ENCODE measurements at regions not wholly inside any gene's neighbourhood (a gene's known extent, or its start where the extent isn't known, plus 50 kb on each side); places are given as distances from the start of the nearest gene placed in this dataset.

- no peaks in the 10 kb centered on the region for H3K9me1 ChIP-seq (replicated peaks; ENCODE audit: control insufficient read depth, extremely low read depth, insufficient read depth, low read length)
- intact Hi-C loops (cut with micrococcal nuclease) = no loop called here
- no peaks in the 10 kb centered on the region for H3K9me3 ChIP-seq (replicated peaks; ENCODE audit: control insufficient read depth, insufficient read depth, low read length)
- H3K4me1 ChIP-seq (ENCODE audit: control insufficient read depth, extremely low read depth, insufficient read depth, low read length) = no peaks in the 10 kb centered on the region
- no peak overlapping the region for H3K9ac ChIP-seq (replicated peaks; ENCODE audit: extremely low read depth, insufficient read depth, low read length)
- POLR2A ChIA-PET = no interaction called here
- no TSS peak for BruUV-seq (replicated peaks)
- H3K27ac ChIP-seq (ENCODE audit: insufficient read depth, low read depth, low read length) = no peak overlapping the region
- dilution Hi-C loops (cut with MboI; ENCODE audit: extremely low pct_ligation_motif_present, low sequenced_read_pairs) = no loop called here
- H3K36me3 ChIP-seq (ENCODE audit: control insufficient read depth in 2 of 2, extremely low read depth in 1 of 2, insufficient read depth in 2 of 2, low read length in 2 of 2) = no peaks in the 10 kb centered on the region
- no peak for TF ChIP-seq JUN (IDR thresholded peaks at IDR 0.05; ENCODE audit: borderline replicate concordance, insufficient read depth, insufficient read length, low read depth)
- no peak for TF ChIP-seq GATA2 (IDR thresholded peaks at IDR 0.05; ENCODE audit: insufficient read depth, insufficient read length, low read depth, low read length)
- TF ChIP-seq POLR2AphosphoS5 (IDR thresholded peaks at IDR 0.05; ENCODE audit: insufficient read depth, low read depth, low read length) = no peak
- TF ChIP-seq MAX (IDR thresholded peaks at IDR 0.05; ENCODE audit: insufficient read depth, insufficient read length) = no peak
- TF ChIP-seq POLR2A (IDR thresholded peaks at IDR 0.05; ENCODE audit: low read depth, low read length) = no peak
- TF ChIP-seq MYC (IDR thresholded peaks at IDR 0.05; ENCODE audit: low read depth, low read length) = no peak
- no peak for TF ChIP-seq CTCF (IDR thresholded peaks at IDR 0.05; ENCODE audit: extremely low read depth in 1 of 2, insufficient read depth in 1 of 2, low read depth in 1 of 2, low read length in 2 of 2)
- TF ChIP-seq FOS (IDR thresholded peaks at IDR 0.05; ENCODE audit: borderline replicate concordance, insufficient read depth, low read length) = no peak
- no peak for TF ChIP-seq EZH2 (IDR thresholded peaks at IDR 0.05; ENCODE audit: borderline replicate concordance, low read depth, low read length, severe bottlenecking)
- H3K27me3 ChIP-seq (ENCODE audit: control insufficient read depth in 2 of 2, insufficient read depth in 2 of 2, low read length in 2 of 2) = no peaks in the 10 kb centered on the region
- no peak for FAIRE-seq
- DNase-seq (ENCODE audit: low read depth, low spot score) = no peak
- CTCF ChIA-PET = no interaction called here
- no peak overlapping the region for H3K4me3 ChIP-seq (replicated peaks in 1 of 3; ENCODE audit: insufficient read depth in 1 of 3, low read depth in 1 of 3, low read length in 3 of 3)
- no peak overlapping the region for H2AFZ ChIP-seq (ENCODE audit: low read depth, low read length)
- H4K20me1 ChIP-seq (replicated peaks; ENCODE audit: control insufficient read depth, extremely low read depth, insufficient read depth, low read length) = no peaks in the 10 kb centered on the region
- H3K4me2 ChIP-seq (ENCODE audit: insufficient read depth, low read length) = no peak overlapping the region
- no peaks in the 10 kb centered on the region for H3K79me2 ChIP-seq (ENCODE audit: control insufficient read depth, insufficient read depth, low read length)
Measured at GRCh38 chr3:182261041-182261440, 532.3 kb upstream of the ATP11B start.
